Activated CD4-positive, alpha-beta memory T cell treated with anti-CD3 and anti-CD28 coated beads, Interleukin-2, amount 10 ng/mL, durations not matched to agents 7 days and 5 days (primary cell): ENCODE measurements at regions not wholly inside any gene's neighbourhood (a gene's known extent, or its start where the extent isn't known, plus 50 kb on each side); places are given as distances from the start of the nearest gene placed in this dataset.

Experiments used
- CTCF ChIA-PET: fragments of 350-600 bp; sonication (Branson Sonifier 250); formaldehyde crosslinking; loops from one replicate; lab custom pipeline; 2021; ENCODE audit warnings: antibody characterized with exemption, inconsistent platforms; lab: Charles Lee
- POLR2A ChIA-PET: fragments of 350-600 bp; sonication (Branson Sonifier 250); formaldehyde crosslinking; loops from one replicate; lab custom pipeline; 2021; ENCODE audit warnings: antibody characterized with exemption; lab: Charles Lee
- DNase-seq: peaks from one replicate; pipeline ENCODE4 v3.0.0-alpha.2; 2020
- H3K27ac Mint-ChIP-seq: one replicate; pipeline ENCODE4 v1.8.0; 2021; ENCODE audit warnings: mild to moderate bottlenecking, mixed read lengths
- H3K27me3 Mint-ChIP-seq: one replicate; pipeline ENCODE4 v1.8.0; 2021; ENCODE audit warnings: mixed read lengths
- H3K36me3 Mint-ChIP-seq: one replicate; pipeline ENCODE4 v1.8.0; 2021; ENCODE audit warnings: low read depth, mixed read lengths
- H3K4me1 Mint-ChIP-seq: one replicate; pipeline ENCODE4 v1.8.0; 2021; ENCODE audit warnings: mixed read lengths
- H3K4me3 Mint-ChIP-seq: one replicate; pipeline ENCODE4 v1.8.0; 2021; ENCODE audit warnings: mild to moderate bottlenecking, mixed read lengths
- H3K9me3 Mint-ChIP-seq: one replicate; pipeline ENCODE4 v1.8.0; 2021; ENCODE audit warnings: mixed read lengths

- no peaks in the 10 kb centered on the region for H3K27me3 Mint-ChIP-seq
- H3K9me3 Mint-ChIP-seq: no peaks in the 10 kb centered on the region
- H3K36me3 Mint-ChIP-seq: no peaks in the 10 kb centered on the region
- H3K4me3 Mint-ChIP-seq: no peak overlapping the region
- POLR2A ChIA-PET: no interaction called here
- CTCF ChIA-PET: interaction anchor here (1.5 kb wide), 1 partner anchor 24 kb away, joined by 3 read pairs; no protein-coding TSS in a partner anchor
- no peaks in the 10 kb centered on the region for H3K4me1 Mint-ChIP-seq
- H3K27ac Mint-ChIP-seq: no peak overlapping the region
- DNase-seq: no peak
Observed at GRCh38 chr6:71107911-71108420, 151.1 kb upstream of the B3GAT2 start.

GRCh38 chr6:71114544-71114943, 157.7 kb upstream of the B3GAT2 start:
- no peak overlapping the region for H3K4me3 Mint-ChIP-seq
- ChIA-PET POLR2A (no interaction called here), CTCF (no interaction called here)
- H3K9me3 Mint-ChIP-seq: no peaks in the 10 kb centered on the region
- H3K4me1 Mint-ChIP-seq: no peaks in the 10 kb centered on the region
- no peak for DNase-seq
- peaks cover 4% of the 10 kb centered on the region for H3K27me3 Mint-ChIP-seq
- H3K36me3 Mint-ChIP-seq: no peaks in the 10 kb centered on the region
- H3K27ac Mint-ChIP-seq: no peak overlapping the region

- Mint-ChIP-seq H3K4me3 (no peak overlapping the region), H3K27me3 (peaks cover 4% of the 10 kb centered on the region), H3K27ac (no peak overlapping the region), H3K4me1 (no peaks in the 10 kb centered on the region), H3K9me3 (no peaks in the 10 kb centered on the region), H3K36me3 (no peaks in the 10 kb centered on the region)
- no peak for DNase-seq
- ChIA-PET CTCF (no interaction called here), POLR2A (no interaction called here)
Observed at GRCh38 chr6:71114986-71115385, 158.1 kb upstream of the B3GAT2 start.

GRCh38 chr6:71119560-71119959, 162.7 kb upstream of the B3GAT2 start:
- Mint-ChIP-seq H3K9me3 (no peaks in the 10 kb centered on the region), H3K4me1 (no peaks in the 10 kb centered on the region), H3K4me3 (no peak overlapping the region), H3K27me3 (no peaks in the 10 kb centered on the region), H3K36me3 (no peaks in the 10 kb centered on the region), H3K27ac (no peak overlapping the region)
- ChIA-PET CTCF (no interaction called here), POLR2A (no interaction called here)
- no peak for DNase-seq

GRCh38 chr6:71123051-71123450, 165.6 kb upstream of the OGFRL1 start:
- H3K27ac Mint-ChIP-seq: no peak overlapping the region
- no peaks in the 10 kb centered on the region for H3K9me3 Mint-ChIP-seq
- H3K27me3 Mint-ChIP-seq: no peaks in the 10 kb centered on the region
- CTCF ChIA-PET: no interaction called here
- DNase-seq: no peak
- H3K4me3 Mint-ChIP-seq: no peak overlapping the region
- POLR2A ChIA-PET: no interaction called here
- no peaks in the 10 kb centered on the region for H3K36me3 Mint-ChIP-seq
- no peaks in the 10 kb centered on the region for H3K4me1 Mint-ChIP-seq

GRCh38 chr6:71124340-71124739, 164.3 kb upstream of the OGFRL1 start:
- Mint-ChIP-seq H3K27ac (no peak overlapping the region), H3K36me3 (no peaks in the 10 kb centered on the region), H3K4me3 (no peak overlapping the region), H3K27me3 (no peaks in the 10 kb centered on the region), H3K9me3 (no peaks in the 10 kb centered on the region), H3K4me1 (no peaks in the 10 kb centered on the region)
- no peak for DNase-seq
- POLR2A ChIA-PET: no interaction called here
- CTCF ChIA-PET: no interaction called here

GRCh38 chr6:71125216-71125615, 163.4 kb upstream of the OGFRL1 start:
- CTCF ChIA-PET: no interaction called here
- Mint-ChIP-seq H3K9me3 (no peaks in the 10 kb centered on the region), H3K27me3 (no peaks in the 10 kb centered on the region)

GRCh38 chr6:71126506-71126905, 162.1 kb upstream of the OGFRL1 start:
- no peak for DNase-seq
- no peaks in the 10 kb centered on the region for H3K4me1 Mint-ChIP-seq
- no peaks in the 10 kb centered on the region for H3K36me3 Mint-ChIP-seq
- H3K27ac Mint-ChIP-seq: no peak overlapping the region
- no peaks in the 10 kb centered on the region for H3K9me3 Mint-ChIP-seq
- no peaks in the 10 kb centered on the region for H3K27me3 Mint-ChIP-seq
- CTCF ChIA-PET: no interaction called here
- POLR2A ChIA-PET: no interaction called here
- no peak overlapping the region for H3K4me3 Mint-ChIP-seq

More at GRCh38 chr6:71125216-71125615, 163.4 kb upstream of the OGFRL1 start:
- no peak for DNase-seq
- H3K4me1 Mint-ChIP-seq: no peaks in the 10 kb centered on the region
- POLR2A ChIA-PET: no interaction called here
- no peaks in the 10 kb centered on the region for H3K36me3 Mint-ChIP-seq
- H3K4me3 Mint-ChIP-seq: no peak overlapping the region
- no peak overlapping the region for H3K27ac Mint-ChIP-seq

- no peaks in the 10 kb centered on the region for H3K36me3 Mint-ChIP-seq
- CTCF ChIA-PET: no interaction called here
- H3K9me3 Mint-ChIP-seq: no peaks in the 10 kb centered on the region
- no peaks in the 10 kb centered on the region for H3K4me1 Mint-ChIP-seq
- no peak overlapping the region for H3K4me3 Mint-ChIP-seq
- H3K27ac Mint-ChIP-seq: no peak overlapping the region
- no peaks in the 10 kb centered on the region for H3K27me3 Mint-ChIP-seq
- POLR2A ChIA-PET: no interaction called here
- DNase-seq: no peak
Observed at GRCh38 chr6:71127374-71127773, 161.2 kb upstream of the OGFRL1 start.

- H3K27ac Mint-ChIP-seq: no peak overlapping the region
- no peaks in the 10 kb centered on the region for H3K27me3 Mint-ChIP-seq
- POLR2A ChIA-PET: no interaction called here
- DNase-seq: no peak
- H3K36me3 Mint-ChIP-seq: no peaks in the 10 kb centered on the region
- no peak overlapping the region for H3K4me3 Mint-ChIP-seq
- CTCF ChIA-PET: no interaction called here
- no peaks in the 10 kb centered on the region for H3K9me3 Mint-ChIP-seq
- no peaks in the 10 kb centered on the region for H3K4me1 Mint-ChIP-seq
Observed at GRCh38 chr6:71130277-71130676, 158.3 kb upstream of the OGFRL1 start.

- Mint-ChIP-seq H3K27me3 (no peaks in the 10 kb centered on the region), H3K27ac (no peak overlapping the region), H3K9me3 (no peaks in the 10 kb centered on the region), H3K4me1 (no peaks in the 10 kb centered on the region), H3K36me3 (no peaks in the 10 kb centered on the region), H3K4me3 (no peak overlapping the region)
- POLR2A ChIA-PET: no interaction called here
- no peak for DNase-seq
- CTCF ChIA-PET: no interaction called here
Observed at GRCh38 chr6:71134929-71135642, 153.5 kb upstream of the OGFRL1 start.

- Mint-ChIP-seq H3K4me1 (no peaks in the 10 kb centered on the region), H3K27me3 (no peaks in the 10 kb centered on the region), H3K27ac (no peak overlapping the region), H3K9me3 (no peaks in the 10 kb centered on the region), H3K36me3 (no peaks in the 10 kb centered on the region), H3K4me3 (no peak overlapping the region)
- POLR2A ChIA-PET: no interaction called here
- CTCF ChIA-PET: no interaction called here
- no peak for DNase-seq
Observed at GRCh38 chr6:71137973-71138372, 150.6 kb upstream of the OGFRL1 start.

- no peaks in the 10 kb centered on the region for H3K36me3 Mint-ChIP-seq
- ChIA-PET CTCF (no interaction called here), POLR2A (no interaction called here)
- no peaks in the 10 kb centered on the region for H3K27me3 Mint-ChIP-seq
- no peaks in the 10 kb centered on the region for H3K9me3 Mint-ChIP-seq
- H3K27ac Mint-ChIP-seq: no peak overlapping the region
- DNase-seq: no peak
- H3K4me1 Mint-ChIP-seq: no peaks in the 10 kb centered on the region
- no peak overlapping the region for H3K4me3 Mint-ChIP-seq
Observed at GRCh38 chr6:71138376-71138775, 150.2 kb upstream of the OGFRL1 start.

- Mint-ChIP-seq H3K9me3 (no peaks in the 10 kb centered on the region), H3K27ac (no peak overlapping the region), H3K36me3 (no peaks in the 10 kb centered on the region), H3K27me3 (no peaks in the 10 kb centered on the region), H3K4me1 (no peaks in the 10 kb centered on the region), H3K4me3 (no peak overlapping the region)
- DNase-seq: no peak
- ChIA-PET POLR2A (no interaction called here), CTCF (no interaction called here)
Observed at GRCh38 chr6:71139249-71139648, 149.4 kb upstream of the OGFRL1 start.
